GM23248 (cell line): ENCODE measurements at regions not wholly inside any gene's neighbourhood (a gene's known extent, or its start where the extent isn't known, plus 50 kb on each side); places are given as distances from the start of the nearest gene placed in this dataset.

ENCODE experiments used
- DNase-seq: peaks from one replicate; pipeline ENCODE4 v3.0.0-alpha.2; 2015
- H2AFZ ChIP-seq: fragments of 200-600 bp; sonication (generic); 2 replicates; pipeline ENCODE4 v1.6.1; 2016; ENCODE audit warnings: antibody characterized with exemption
- H3F3A ChIP-seq: fragments of 200-600 bp; sonication (generic); 2 replicates; pipeline ENCODE4 v1.6.1; 2016; ENCODE audit warnings: mild to moderate bottlenecking, antibody characterized with exemption, mixed run types; ENCODE audit not compliant: insufficient read depth
- H3K27ac ChIP-seq: fragments of 200-600 bp; sonication (generic); 2 replicates; pipeline ENCODE4 v1.5.1; 2016; ENCODE audit warnings: mild to moderate bottlenecking
- H3K27me3 ChIP-seq: fragments of 200-600 bp; sonication (generic); replicated peaks from 2 replicates; pipeline ENCODE4 v1.6.1; 2016; ENCODE audit warnings: mild to moderate bottlenecking; ENCODE audit not compliant: insufficient read depth
- H3K36me3 ChIP-seq: fragments of 200-600 bp; sonication (generic); 2 replicates; pipeline ENCODE4 v1.6.1; 2016; ENCODE audit warnings: low read depth, mild to moderate bottlenecking
- H3K4me1 ChIP-seq: fragments of 200-600 bp; sonication (generic); 2 replicates; pipeline ENCODE4 v1.6.1; 2016; ENCODE audit warnings: mild to moderate bottlenecking; ENCODE audit not compliant: insufficient read depth
- H3K4me2 ChIP-seq: fragments of 200-600 bp; sonication (generic); one replicate; pipeline ENCODE4 v1.6.1; 2016; ENCODE audit warnings: mild to moderate bottlenecking; ENCODE audit not compliant: unreplicated experiment
- H3K4me3 ChIP-seq: fragments of 200-600 bp; sonication (generic); 2 replicates; pipeline ENCODE4 v1.5.1; 2016; ENCODE audit warnings: mild to moderate bottlenecking
- H3K79me2 ChIP-seq: fragments of 200-600 bp; sonication (generic); 2 replicates; pipeline ENCODE4 v1.6.1; 2016; ENCODE audit warnings: mild to moderate bottlenecking; ENCODE audit not compliant: insufficient read depth
- H3K9ac ChIP-seq: fragments of 200-600 bp; sonication (generic); 2 replicates; pipeline ENCODE4 v1.6.1; 2016; ENCODE audit warnings: mild to moderate bottlenecking
- H3K9me2 ChIP-seq: fragments of 200-600 bp; sonication (generic); 2 replicates; pipeline ENCODE4 v1.6.1; 2016; ENCODE audit warnings: mixed run types, mild to moderate bottlenecking, moderate library complexity; ENCODE audit not compliant: insufficient read depth
- H3K9me3 ChIP-seq: fragments of 200-600 bp; sonication (generic); one replicate; pipeline ENCODE4 v1.6.1; 2017; ENCODE audit warnings: low read depth
- H4K20me1 ChIP-seq: fragments of 200-600 bp; sonication (generic); 2 replicates; pipeline ENCODE4 v1.6.0; 2016; ENCODE audit not compliant: insufficient read depth
- EZH2 ChIP-seq: fragments of 200-600 bp; sonication (generic); IDR thresholded peaks from 2 replicates; pipeline ENCODE4 v1.6.1; 2018; ENCODE audit warnings: antibody characterized with exemption, mild to moderate bottlenecking; ENCODE audit not compliant: insufficient read depth, poor library complexity, severe bottlenecking
- EZH2phosphoT487 ChIP-seq: fragments of 200-600 bp; sonication (generic); IDR thresholded peaks from 2 replicates; pipeline ENCODE4 v1.6.1; 2018; ENCODE audit warnings: antibody characterized with exemption, moderate library complexity, mild to moderate bottlenecking, low read depth; ENCODE audit not compliant: insufficient read depth
- WGBS, 2 experiments: methylation state at CpG; one replicate each; pipeline ENCODE4 v1.1.6; 2015 to 2017; ENCODE audit warnings: low lambda C conversion rate in 2 of 2, low coverage in 1 of 2; ENCODE audit errors: missing lambda C conversion rate in 2 of 2; 5-methylcytosine and 5-hydroxymethylcytosine counted together
- in situ Hi-C: fragments of 300-500 bp; cut with MboI; formaldehyde crosslinking; loops from 2 replicates; pipeline ENCODE4 v1.15.0; 2020

DNA sequence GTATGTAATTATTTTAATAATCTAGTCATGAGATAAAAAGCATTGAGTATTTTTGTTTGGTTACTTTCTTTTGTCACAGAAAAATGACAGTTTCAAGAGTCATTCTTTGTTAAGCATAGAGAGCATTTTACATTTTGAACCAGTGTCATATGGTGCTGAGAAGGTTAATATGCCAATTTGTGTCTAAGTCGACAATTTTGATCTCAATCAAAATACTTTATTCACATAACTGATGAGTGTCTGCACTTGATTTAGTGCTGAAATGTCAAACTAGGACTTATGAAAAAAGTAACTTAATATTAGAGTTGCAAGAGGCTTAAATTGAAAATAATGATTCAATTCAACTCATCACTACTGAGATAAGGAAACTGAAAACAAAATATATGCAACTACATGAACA lies 1804.6 kb upstream of the ACO1 start:
- no peaks in the 10 kb centered on the region for H3K27me3 ChIP-seq
- H3K4me1 ChIP-seq = no peaks in the 10 kb centered on the region
- H3K4me3 ChIP-seq = no peak overlapping the region
- H4K20me1 ChIP-seq = no peaks in the 10 kb centered on the region
- H3K9ac ChIP-seq = no peak overlapping the region
- WGBS, 2 experiments = 21 to 32% methylated on average over 1 of the region's 1 CpG
- H3K79me2 ChIP-seq = no peaks in the 10 kb centered on the region
- H3K4me2 ChIP-seq = no peak overlapping the region
- H3F3A ChIP-seq = no peaks in the 10 kb centered on the region
- no peak for TF ChIP-seq EZH2
- no peak for TF ChIP-seq EZH2phosphoT487
- H3K36me3 ChIP-seq = no peaks in the 10 kb centered on the region
- no peak overlapping the region for H3K27ac ChIP-seq
- H3K9me3 ChIP-seq = no peaks in the 10 kb centered on the region
- DNase-seq = no peak
- H3K9me2 ChIP-seq = no peaks in the 10 kb centered on the region
- in situ Hi-C loops = no loop called here
- H2AFZ ChIP-seq = no peak overlapping the region

DNA sequence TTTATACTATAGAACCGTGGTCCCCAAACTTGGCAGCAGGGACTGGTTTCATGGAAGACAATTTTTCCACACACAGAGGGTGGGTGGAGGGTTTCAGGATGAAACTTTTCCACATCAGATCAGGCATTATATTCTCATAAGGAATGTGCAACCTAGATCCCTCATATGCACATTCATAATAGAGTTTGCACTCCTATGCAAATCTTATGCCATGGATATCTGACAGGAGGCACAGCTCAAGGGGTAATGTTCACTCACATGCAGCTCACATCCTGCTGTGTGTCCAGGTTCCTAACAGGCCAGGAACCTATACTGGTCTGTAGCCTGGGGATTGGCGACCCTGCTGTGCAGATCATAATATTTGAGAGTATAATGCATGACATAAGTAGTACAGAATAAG lies 1802.2 kb upstream of the ACO1 start:
- 6 to 9% methylated on average over 2 of the region's 2 CpGs for WGBS, 2 experiments
- in situ Hi-C loops = no loop called here
- H3K36me3 ChIP-seq = no peaks in the 10 kb centered on the region
- H3K9me3 ChIP-seq = no peaks in the 10 kb centered on the region
- no peaks in the 10 kb centered on the region for H3K27me3 ChIP-seq
- no peak overlapping the region for H3K4me2 ChIP-seq
- no peaks in the 10 kb centered on the region for H3K4me1 ChIP-seq
- TF ChIP-seq EZH2phosphoT487 (no peak), EZH2 (no peak)
- H3K27ac ChIP-seq = no peak overlapping the region
- no peaks in the 10 kb centered on the region for H3K9me2 ChIP-seq
- H3F3A ChIP-seq = no peaks in the 10 kb centered on the region
- no peaks in the 10 kb centered on the region for H4K20me1 ChIP-seq
- no peak overlapping the region for H2AFZ ChIP-seq
- no peaks in the 10 kb centered on the region for H3K79me2 ChIP-seq
- no peak overlapping the region for H3K9ac ChIP-seq
- no peak for DNase-seq
- no peak overlapping the region for H3K4me3 ChIP-seq

DNA sequence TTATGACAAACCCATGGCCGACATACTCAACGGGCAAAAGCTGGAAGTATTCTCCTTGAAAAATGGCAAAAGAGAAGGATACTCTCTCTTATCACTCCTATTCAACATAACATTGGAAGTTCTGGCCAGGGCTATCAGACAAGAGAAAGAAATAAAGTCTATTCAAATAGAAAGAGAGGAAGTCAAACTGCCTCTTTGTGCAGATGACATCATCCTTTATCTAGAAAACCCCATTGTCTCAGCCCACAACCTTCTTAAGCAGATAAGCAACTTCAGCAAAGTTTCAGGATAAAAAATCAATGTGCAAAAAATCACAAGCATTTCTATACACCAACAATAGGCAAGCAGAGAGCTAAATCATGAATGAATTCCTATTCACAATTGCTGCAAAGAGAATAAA lies 1799.9 kb upstream of the ACO1 start:
- no peaks in the 10 kb centered on the region for H3F3A ChIP-seq
- H3K9me2 ChIP-seq = no peaks in the 10 kb centered on the region
- in situ Hi-C loops = no loop called here
- no peak overlapping the region for H3K4me2 ChIP-seq
- no peaks in the 10 kb centered on the region for H3K36me3 ChIP-seq
- H3K4me3 ChIP-seq = no peak overlapping the region
- no peak overlapping the region for H2AFZ ChIP-seq
- H4K20me1 ChIP-seq = no peaks in the 10 kb centered on the region
- WGBS, 2 experiments = 28 to 30% methylated on average over 2 of the region's 2 CpGs
- no peak for DNase-seq
- H3K9ac ChIP-seq = no peak overlapping the region
- no peaks in the 10 kb centered on the region for H3K9me3 ChIP-seq
- H3K79me2 ChIP-seq = no peaks in the 10 kb centered on the region
- H3K27ac ChIP-seq = no peak overlapping the region
- no peak for TF ChIP-seq EZH2
- no peak for TF ChIP-seq EZH2phosphoT487
- no peaks in the 10 kb centered on the region for H3K27me3 ChIP-seq
- H3K4me1 ChIP-seq = no peaks in the 10 kb centered on the region

DNA sequence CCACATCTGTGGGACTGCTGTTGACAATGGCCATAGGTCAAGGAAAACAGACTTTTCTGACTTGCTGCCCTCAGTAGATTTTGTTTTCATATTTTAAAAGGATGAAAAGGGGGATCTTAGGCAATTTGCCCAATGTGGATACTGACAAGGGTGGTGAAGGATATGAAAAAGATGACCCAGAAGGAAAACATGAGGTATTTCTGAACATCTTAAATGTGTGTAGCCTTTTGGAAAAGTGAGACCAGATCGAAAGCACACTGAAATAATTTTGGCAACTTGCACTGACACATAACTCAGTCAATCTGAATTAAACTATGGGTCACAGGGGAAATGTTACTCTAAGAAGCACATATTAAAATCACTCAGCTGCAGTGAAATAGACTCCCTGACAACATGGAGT lies 1793.0 kb upstream of the ACO1 start:
- no peaks in the 10 kb centered on the region for H4K20me1 ChIP-seq
- H3K9me3 ChIP-seq = no peaks in the 10 kb centered on the region
- no peak overlapping the region for H2AFZ ChIP-seq
- no peaks in the 10 kb centered on the region for H3K27me3 ChIP-seq
- H3K9ac ChIP-seq = no peak overlapping the region
- TF ChIP-seq EZH2phosphoT487 (no peak), EZH2 (no peak)
- WGBS, 2 experiments = 0% methylated on average over 1 of the region's 1 CpG
- no peak overlapping the region for H3K4me2 ChIP-seq
- no peaks in the 10 kb centered on the region for H3K79me2 ChIP-seq
- no peak for DNase-seq
- no peaks in the 10 kb centered on the region for H3K36me3 ChIP-seq
- H3F3A ChIP-seq = no peaks in the 10 kb centered on the region
- H3K4me3 ChIP-seq = no peak overlapping the region
- no peaks in the 10 kb centered on the region for H3K4me1 ChIP-seq
- H3K9me2 ChIP-seq = no peaks in the 10 kb centered on the region
- H3K27ac ChIP-seq = no peak overlapping the region
- in situ Hi-C loops = no loop called here

DNA sequence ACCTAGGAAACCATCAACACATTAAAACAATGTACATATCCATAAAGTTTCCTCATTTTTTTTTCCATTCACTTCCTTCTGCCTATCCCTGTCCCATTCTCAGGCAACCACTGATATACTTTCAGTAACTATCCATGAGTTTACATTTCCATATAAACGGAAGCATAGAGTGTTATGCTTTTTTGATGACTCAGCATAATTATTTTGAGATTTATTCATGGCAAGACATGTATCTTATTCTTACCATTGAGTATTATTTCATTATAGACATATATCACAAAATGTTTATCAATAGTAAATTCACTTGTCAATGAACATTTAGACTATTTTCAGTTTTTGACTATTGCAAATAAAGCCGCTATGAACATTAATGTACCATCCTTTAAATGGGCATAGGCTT lies 1786.8 kb upstream of the ACO1 start:
- no peaks in the 10 kb centered on the region for H3K9me3 ChIP-seq
- H3K9ac ChIP-seq = no peak overlapping the region
- WGBS, 2 experiments = 74 to 75% methylated on average over 2 of the region's 2 CpGs
- no peaks in the 10 kb centered on the region for H3K4me1 ChIP-seq
- H3K27ac ChIP-seq = no peak overlapping the region
- H3F3A ChIP-seq = no peaks in the 10 kb centered on the region
- no peak for TF ChIP-seq EZH2
- no peak for TF ChIP-seq EZH2phosphoT487
- H3K9me2 ChIP-seq = no peaks in the 10 kb centered on the region
- H2AFZ ChIP-seq = no peak overlapping the region
- no peak overlapping the region for H3K4me2 ChIP-seq
- H4K20me1 ChIP-seq = no peaks in the 10 kb centered on the region
- no peaks in the 10 kb centered on the region for H3K27me3 ChIP-seq
- no peaks in the 10 kb centered on the region for H3K79me2 ChIP-seq
- DNase-seq = no peak
- in situ Hi-C loops = no loop called here
- H3K4me3 ChIP-seq = no peak overlapping the region
- H3K36me3 ChIP-seq = no peaks in the 10 kb centered on the region
